CD14-positive monocyte (primary cell): ENCODE measurements at regions not wholly inside any gene's neighbourhood (a gene's known extent, or its start where the extent isn't known, plus 50 kb on each side); places are given as distances from the start of the nearest gene placed in this dataset.

Experiments used
- DNase-seq, 3 donors: peaks; one replicate each; pipeline ENCODE4 v3.0.0-alpha.2; 2011 to 2022
- H2AFZ ChIP-seq: 2 replicates; pipeline ENCODE4 v1.6.0; 2012; ENCODE audit warnings: mild to moderate bottlenecking, low read depth, low read length, inconsistent platforms; ENCODE audit not compliant: insufficient read depth, poor library complexity, severe bottlenecking
- H3K27ac ChIP-seq, 2 donors: 1 replicate in 1 of 2; 2 replicates in 1 of 2; pipeline ENCODE4 v1.5.1; 2012 to 2013; ENCODE audit warnings: low read length in 2 of 2, control low read depth in 1 of 2, inconsistent platforms in 1 of 2, low read depth in 1 of 2, mild to moderate bottlenecking in 1 of 2
- H3K27me3 ChIP-seq, 2 donors: one replicate each; pipeline versions ENCODE4 v1.6.0 to v1.6.1; 2011 to 2013; ENCODE audit warnings: low read length in 2 of 2; ENCODE audit not compliant: control insufficient read depth in 2 of 2, insufficient read depth in 2 of 2
- H3K36me3 ChIP-seq, 2 donors: replicated peaks in 1 of 2; 1 replicate in 1 of 2; 2 replicates in 1 of 2; pipeline versions ENCODE4 v1.5.1 to v1.6.1; 2012 to 2013; ENCODE audit warnings: low read length in 2 of 2, control low read depth in 1 of 2, inconsistent platforms in 1 of 2, mild to moderate bottlenecking in 1 of 2; ENCODE audit not compliant: insufficient read depth in 2 of 2, control insufficient read depth in 1 of 2
- H3K4me1 ChIP-seq, 2 donors: 1 replicate in 1 of 2; 2 replicates in 1 of 2; pipeline versions ENCODE4 v1.5.1 to v1.6.1; 2012 to 2013; ENCODE audit warnings: low read length in 2 of 2, control low read depth in 1 of 2, inconsistent platforms in 1 of 2, mild to moderate bottlenecking in 1 of 2, moderate library complexity in 1 of 2; ENCODE audit not compliant: insufficient read depth in 2 of 2, control insufficient read depth in 1 of 2
- H3K4me2 ChIP-seq: replicated peaks from 2 replicates; pipeline ENCODE3; 2012; ENCODE audit warnings: low read length, moderate library complexity, mild to moderate bottlenecking; ENCODE audit not compliant: poor library complexity, severe bottlenecking; ENCODE audit errors: extremely low read depth
- H3K4me3 ChIP-seq, 3 experiments: fragments of 200-600 bp in 1 of 3; sonication (generic) in 1 of 3; replicated peaks in 1 of 3; 1 replicate in 2 of 3; 2 replicates in 1 of 3; pipeline ENCODE4 v1.5.1; 2011 to 2013; ENCODE audit warnings: low read length in 3 of 3, mild to moderate bottlenecking in 3 of 3, control low read depth in 2 of 3, low read depth in 2 of 3, inconsistent platforms in 1 of 3, moderate library complexity in 1 of 3
- H3K79me2 ChIP-seq: 2 replicates; pipeline ENCODE4 v1.6.0; 2012; ENCODE audit warnings: mild to moderate bottlenecking, control low read depth, inconsistent platforms, low read length, moderate library complexity; ENCODE audit not compliant: insufficient read depth
- H3K9ac ChIP-seq: 2 replicates; pipeline ENCODE4 v1.6.0; 2017; ENCODE audit warnings: low read length, mild to moderate bottlenecking; ENCODE audit not compliant: insufficient read depth, poor library complexity, severe bottlenecking
- H3K9me3 ChIP-seq, 2 donors: replicated peaks in 1 of 2; 1 replicate in 1 of 2; 2 replicates in 1 of 2; pipeline versions ENCODE4 v1.5.1 to v1.6.1; 2012 to 2013; ENCODE audit warnings: low read length in 2 of 2, control low read depth in 1 of 2; ENCODE audit not compliant: control insufficient read depth in 1 of 2, insufficient read depth in 1 of 2
- H4K20me1 ChIP-seq: 2 replicates; pipeline ENCODE4 v1.6.0; 2012; ENCODE audit warnings: mild to moderate bottlenecking, low read length, control low read depth, moderate library complexity; ENCODE audit not compliant: insufficient read depth
- H3K27ac Mint-ChIP-seq, 7 donors: one replicate each; pipeline ENCODE4 v1.8.0; 2020; ENCODE audit warnings: mild to moderate bottlenecking in 7 of 7, mixed read lengths in 7 of 7, moderate library complexity in 6 of 7, inconsistent platforms in 2 of 7
- H3K27me3 Mint-ChIP-seq, 3 donors: one replicate each; pipeline ENCODE4 v1.8.0; 2021 to 2022; ENCODE audit warnings: low read depth in 3 of 3, mild to moderate bottlenecking in 3 of 3, mixed read lengths in 3 of 3, moderate library complexity in 3 of 3, inconsistent platforms in 1 of 3
- H3K36me3 Mint-ChIP-seq, 2 donors: one replicate each; pipeline ENCODE4 v1.8.0; 2020; ENCODE audit warnings: mixed read lengths in 2 of 2, inconsistent platforms in 1 of 2, mild to moderate bottlenecking in 1 of 2
- H3K4me1 Mint-ChIP-seq: one replicate; pipeline ENCODE4 v1.8.0; 2020; ENCODE audit warnings: mild to moderate bottlenecking, mixed read lengths
- H3K4me3 Mint-ChIP-seq, 2 donors: one replicate each; pipeline ENCODE4 v1.8.0; 2020; ENCODE audit warnings: mild to moderate bottlenecking in 2 of 2, mixed read lengths in 2 of 2, moderate library complexity in 1 of 2
- H3K9me3 Mint-ChIP-seq, 7 donors: one replicate each; pipeline ENCODE4 v1.8.0; 2020 to 2022; ENCODE audit warnings: mixed read lengths in 7 of 7, mild to moderate bottlenecking in 6 of 7, moderate library complexity in 6 of 7, inconsistent platforms in 2 of 7
- WGBS: methylation state at CpG from one replicate; pipeline ENCODE4 v1.1.5; 2013; ENCODE audit warnings: missing lambda C conversion rate; ENCODE audit not compliant: insufficient coverage; 5-methylcytosine and 5-hydroxymethylcytosine counted together
- intact Hi-C, 2 donors: fragments of 100-400 bp; cut with micrococcal nuclease; formaldehyde crosslinking; loops; one replicate each; pipeline versions ENCODE4 v1.15.0 to v1.15.1; 2023
- TF ChIP-seq, protein P1 (sequence below): fragments of 200-600 bp; IDR thresholded peaks from one replicate; pipeline ENCODE4 v1.8.0; 2022; ENCODE audit warnings: antibody characterized with exemption, mild to moderate bottlenecking

- Histone ChIP-seq H3K4me3 (no peak overlapping the region), H3K9me3 (peaks cover 0 to 5% of the 10 kb centered on the region in 2 donors), H3K4me2 (no peak overlapping the region), H3K27ac (no peak overlapping the region), H3K79me2 (no peaks in the 10 kb centered on the region), H4K20me1 (no peaks in the 10 kb centered on the region), H3K9ac (no peak overlapping the region), H3K36me3 (no peaks in the 10 kb centered on the region), H3K27me3 (no peaks in the 10 kb centered on the region), H2AFZ (no peak overlapping the region), H3K4me1 (peaks cover 2 to 3% of the 10 kb centered on the region in 2 donors)
- H3K9me3 Mint-ChIP-seq: peaks cover 0 to 9% (median 5%) of the 10 kb centered on the region in 7 donors
- no peak for DNase-seq
- H3K36me3 Mint-ChIP-seq: no peaks in the 10 kb centered on the region
- no peak overlapping the region for H3K4me3 Mint-ChIP-seq
- intact Hi-C loops: no loop called here
- 87% methylated on average over 8 of the region's 8 CpGs for WGBS
- peaks cover 0 to 7% (median 5%) of the 10 kb centered on the region in 3 donors for H3K27me3 Mint-ChIP-seq
- TF ChIP-seq, protein P1, sequence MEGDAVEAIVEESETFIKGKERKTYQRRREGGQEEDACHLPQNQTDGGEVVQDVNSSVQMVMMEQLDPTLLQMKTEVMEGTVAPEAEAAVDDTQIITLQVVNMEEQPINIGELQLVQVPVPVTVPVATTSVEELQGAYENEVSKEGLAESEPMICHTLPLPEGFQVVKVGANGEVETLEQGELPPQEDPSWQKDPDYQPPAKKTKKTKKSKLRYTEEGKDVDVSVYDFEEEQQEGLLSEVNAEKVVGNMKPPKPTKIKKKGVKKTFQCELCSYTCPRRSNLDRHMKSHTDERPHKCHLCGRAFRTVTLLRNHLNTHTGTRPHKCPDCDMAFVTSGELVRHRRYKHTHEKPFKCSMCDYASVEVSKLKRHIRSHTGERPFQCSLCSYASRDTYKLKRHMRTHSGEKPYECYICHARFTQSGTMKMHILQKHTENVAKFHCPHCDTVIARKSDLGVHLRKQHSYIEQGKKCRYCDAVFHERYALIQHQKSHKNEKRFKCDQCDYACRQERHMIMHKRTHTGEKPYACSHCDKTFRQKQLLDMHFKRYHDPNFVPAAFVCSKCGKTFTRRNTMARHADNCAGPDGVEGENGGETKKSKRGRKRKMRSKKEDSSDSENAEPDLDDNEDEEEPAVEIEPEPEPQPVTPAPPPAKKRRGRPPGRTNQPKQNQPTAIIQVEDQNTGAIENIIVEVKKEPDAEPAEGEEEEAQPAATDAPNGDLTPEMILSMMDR: no peak
- no peak overlapping the region for H3K27ac Mint-ChIP-seq
- H3K4me1 Mint-ChIP-seq: peaks cover 2% of the 10 kb centered on the region
Observed at GRCh38 chr1:38179483-38179882, 132.9 kb upstream of the POU3F1 start.

- H3K4me3 Mint-ChIP-seq: no peak overlapping the region
- TF ChIP-seq, protein P1: no peak
- no peak overlapping the region for H3K9ac ChIP-seq
- no peak overlapping the region for H3K4me3 ChIP-seq
- H3K9me3 ChIP-seq: peaks cover 0 to 5% of the 10 kb centered on the region in 2 donors
- no peaks in the 10 kb centered on the region for H3K27me3 ChIP-seq
- no peaks in the 10 kb centered on the region for H3K36me3 ChIP-seq
- no peak overlapping the region for H3K27ac Mint-ChIP-seq
- peaks cover 0 to 7% (median 5%) of the 10 kb centered on the region in 3 donors for H3K27me3 Mint-ChIP-seq
- WGBS: 98% methylated on average over 5 of the region's 6 CpGs
- peaks cover 15% of the 10 kb centered on the region for H3K4me1 Mint-ChIP-seq
- H3K4me1 ChIP-seq: peaks cover 14 to 16% of the 10 kb centered on the region in 2 donors
- H3K79me2 ChIP-seq: no peaks in the 10 kb centered on the region
- H4K20me1 ChIP-seq: no peaks in the 10 kb centered on the region
- H2AFZ ChIP-seq: no peak overlapping the region
- intact Hi-C loops: no loop called here
- H3K9me3 Mint-ChIP-seq: peaks cover 0 to 9% (median 5%) of the 10 kb centered on the region in 7 donors
- DNase-seq: no peak
- H3K36me3 Mint-ChIP-seq: no peaks in the 10 kb centered on the region
- no peak overlapping the region for H3K27ac ChIP-seq
- H3K4me2 ChIP-seq: no peak overlapping the region
Observed at GRCh38 chr1:38178216-38178615, 131.6 kb upstream of the POU3F1 start.
